OCI-LY3 (cell line): ENCODE measurements at regions not wholly inside any gene's neighbourhood (a gene's known extent, or its start where the extent isn't known, plus 50 kb on each side); places are given as distances from the start of the nearest gene placed in this dataset.

ENCODE experiments used
- H2AFZ ChIP-seq: fragments of 200-600, 300-600 bp; shearing (Covaris generic); 2 replicates; pipeline ENCODE4 v1.6.0; 2014; ENCODE audit warnings: antibody characterized with exemption, low read depth, low read length
- H3K27ac ChIP-seq: fragments of 200-600, 300-600 bp; sonication (generic); 2 replicates; pipeline ENCODE4 v1.5.1; 2014; ENCODE audit warnings: mild to moderate bottlenecking, low read length, moderate library complexity, mixed read lengths
- H3K27me3 ChIP-seq: fragments of 200-600, 300-600 bp; sonication (generic); 2 replicates; pipeline ENCODE4 v1.6.1; 2014; ENCODE audit warnings: low read depth, low read length, mixed read lengths
- H3K36me3 ChIP-seq: fragments of 200-600, 300-600 bp; sonication (generic); replicated peaks from 2 replicates; pipeline ENCODE3; 2014; ENCODE audit warnings: low read depth, low read length, mixed read lengths
- H3K4me1 ChIP-seq: fragments of 300-600, 200-600 bp; sonication (generic); 2 replicates; pipeline ENCODE4 v1.6.1; 2014; ENCODE audit warnings: low read length, mixed read lengths
- H3K4me2 ChIP-seq: fragments of 200-600, 300-600 bp; sonication (generic); 2 replicates; pipeline ENCODE4 v1.6.1; 2014; ENCODE audit warnings: low read length, mixed read lengths
- H3K4me3 ChIP-seq: fragments of 300-600, 200-600 bp; sonication (generic); 2 replicates; pipeline ENCODE4 v1.5.1; 2014; ENCODE audit warnings: antibody characterized with exemption, mild to moderate bottlenecking, low read length, moderate library complexity
- H3K79me2 ChIP-seq: fragments of 300-600, 200-600 bp; shearing (Covaris generic); 2 replicates; pipeline ENCODE4 v1.6.1; 2014; ENCODE audit warnings: mild to moderate bottlenecking, low read length, mixed read lengths
- H3K9ac ChIP-seq: fragments of 300-600, 200-600 bp; shearing (Covaris generic); 2 replicates; pipeline ENCODE4 v1.6.0; 2014; ENCODE audit warnings: mild to moderate bottlenecking, low read length, moderate library complexity
- H3K9me3 ChIP-seq: fragments of 200-600, 300-600 bp; shearing (Covaris generic); 2 replicates; pipeline ENCODE4 v1.6.1; 2014; ENCODE audit warnings: low read length, mixed read lengths; ENCODE audit not compliant: insufficient read depth
- H4K20me1 ChIP-seq: fragments of 200-600, 300-600 bp; sonication (generic); 2 replicates; pipeline ENCODE4 v1.6.1; 2016; ENCODE audit warnings: low read length, mixed read lengths; ENCODE audit not compliant: insufficient read depth
- CTCF ChIP-seq: fragments of 200-600, 300-600 bp; sonication (generic); IDR thresholded peaks from 2 replicates; pipeline ENCODE4 v1.5.1; 2014; ENCODE audit warnings: antibody characterized with exemption, low read length, low read depth
- EZH2phosphoT487 ChIP-seq: fragments of 200-600 bp; shearing (Covaris generic); IDR thresholded peaks from 2 replicates; pipeline ENCODE4 v1.6.1; 2018; ENCODE audit warnings: antibody characterized with exemption, mixed run types, low read depth

GRCh38 chr12:126636821-126637220 is 1571.6 kb downstream of the AACS start:
- Histone ChIP-seq H3K4me1 (no peaks in the 10 kb centered on the region), H3K27me3 (no peaks in the 10 kb centered on the region), H3K9ac (no peak overlapping the region), H4K20me1 (no peaks in the 10 kb centered on the region), H3K79me2 (no peaks in the 10 kb centered on the region), H3K27ac (no peak overlapping the region), H3K4me3 (no peak overlapping the region), H3K36me3 (no peaks in the 10 kb centered on the region), H2AFZ (no peak overlapping the region), H3K9me3 (no peaks in the 10 kb centered on the region), H3K4me2 (no peak overlapping the region)
- TF ChIP-seq CTCF (no peak), EZH2phosphoT487 (no peak)

- no peaks in the 10 kb centered on the region for H3K4me1 ChIP-seq
- no peaks in the 10 kb centered on the region for H3K79me2 ChIP-seq
- no peaks in the 10 kb centered on the region for H3K27me3 ChIP-seq
- H3K36me3 ChIP-seq, result no peaks in the 10 kb centered on the region
- H4K20me1 ChIP-seq, result no peaks in the 10 kb centered on the region
- H3K4me2 ChIP-seq, result no peak overlapping the region
- no peak overlapping the region for H3K9ac ChIP-seq
- no peak overlapping the region for H3K4me3 ChIP-seq
- H3K9me3 ChIP-seq, result no peaks in the 10 kb centered on the region
- no peak overlapping the region for H2AFZ ChIP-seq
- no peak overlapping the region for H3K27ac ChIP-seq
- no peak for TF ChIP-seq EZH2phosphoT487
- no peak for TF ChIP-seq CTCF
Measured at GRCh38 chr12:126644236-126645020, 1579.2 kb downstream of the AACS start.

- Histone ChIP-seq H3K36me3 (no peaks in the 10 kb centered on the region), H3K4me2 (no peak overlapping the region), H3K27me3 (no peaks in the 10 kb centered on the region), H3K79me2 (no peaks in the 10 kb centered on the region), H3K4me1 (no peaks in the 10 kb centered on the region), H3K27ac (no peak overlapping the region), H4K20me1 (no peaks in the 10 kb centered on the region), H3K9ac (no peak overlapping the region), H2AFZ (no peak overlapping the region), H3K4me3 (no peak overlapping the region), H3K9me3 (no peaks in the 10 kb centered on the region)
- TF ChIP-seq EZH2phosphoT487 (no peak), CTCF (no peak)
Measured at GRCh38 chr12:126648074-126648473, 1582.8 kb downstream of the AACS start.

GRCh38 chr12:126651133-126651532 is 1585.9 kb downstream of the AACS start:
- Histone ChIP-seq H3K4me3 (no peak overlapping the region), H2AFZ (no peak overlapping the region), H4K20me1 (no peaks in the 10 kb centered on the region), H3K9ac (no peak overlapping the region), H3K27me3 (no peaks in the 10 kb centered on the region), H3K79me2 (no peaks in the 10 kb centered on the region), H3K4me1 (no peaks in the 10 kb centered on the region), H3K9me3 (no peaks in the 10 kb centered on the region), H3K27ac (no peak overlapping the region), H3K4me2 (no peak overlapping the region), H3K36me3 (no peaks in the 10 kb centered on the region)
- TF ChIP-seq EZH2phosphoT487, result no peak
- no peak for TF ChIP-seq CTCF
